OCI-LY1 (cell line): ENCODE measurements at regions not wholly inside any gene's neighbourhood (a gene's known extent, or its start where the extent isn't known, plus 50 kb on each side); places are given as distances from the start of the nearest gene placed in this dataset.
"Not testable (repeated sequence)": the region's sequence is repeated elsewhere in the genome, so short reads cannot be mapped to it uniquely, and the experiment has no call there.

Experiments
- H2AFZ ChIP-seq: fragments of 200-600 bp; sonication (generic), shearing (Covaris generic); 2 replicates; pipeline ENCODE4 v1.6.0; 2014; ENCODE audit warnings: antibody characterized with exemption, mild to moderate bottlenecking, low read length
- H3F3A ChIP-seq: fragments of 200-600 bp; sonication (generic), shearing (Covaris generic); 2 replicates; pipeline ENCODE4 v1.6.0; 2014; ENCODE audit warnings: mild to moderate bottlenecking, antibody characterized with exemption, low read length, moderate library complexity; ENCODE audit not compliant: insufficient read depth
- H3K27ac ChIP-seq: fragments of 200-600 bp; sonication (generic); 2 replicates; pipeline ENCODE4 v1.5.1; 2014; ENCODE audit warnings: low read length, mixed run types, mild to moderate bottlenecking, low read depth; ENCODE audit not compliant: poor library complexity, severe bottlenecking
- H3K27me3 ChIP-seq: fragments of 200-600 bp; sonication (generic); 2 replicates; pipeline ENCODE4 v1.6.0; 2014; ENCODE audit warnings: antibody characterized with exemption, mild to moderate bottlenecking, low read length, moderate library complexity; ENCODE audit not compliant: insufficient read depth
- H3K36me3 ChIP-seq: fragments of 200-600 bp; sonication (generic); 2 replicates; pipeline ENCODE4 v1.6.1; 2014; ENCODE audit warnings: mild to moderate bottlenecking, antibody characterized with exemption, low read length, moderate library complexity, mixed read lengths; ENCODE audit not compliant: insufficient read depth
- H3K4me1 ChIP-seq: fragments of 200-600 bp; sonication (generic); 2 replicates; pipeline ENCODE4 v1.5.1; 2014; ENCODE audit warnings: mild to moderate bottlenecking, low read length, moderate library complexity; ENCODE audit not compliant: insufficient read depth, severe bottlenecking
- H3K4me2 ChIP-seq: fragments of 200-600 bp; sonication (generic), shearing (Covaris generic); 2 replicates; pipeline ENCODE4 v1.6.1; 2014; ENCODE audit warnings: low read length
- H3K4me3 ChIP-seq: fragments of 200-600 bp; sonication (generic); 2 replicates; pipeline ENCODE4 v1.5.1; 2014; ENCODE audit warnings: low read length, low read depth, mild to moderate bottlenecking, mixed read lengths; ENCODE audit not compliant: poor library complexity, severe bottlenecking
- H3K79me2 ChIP-seq: fragments of 200-600 bp; shearing (Covaris generic); 2 replicates; pipeline ENCODE4 v1.6.1; 2016; ENCODE audit warnings: mixed run types, low read length, mixed read lengths; ENCODE audit not compliant: insufficient read depth
- H3K9ac ChIP-seq: fragments of 200-600 bp; sonication (generic), shearing (Covaris generic); 2 replicates; pipeline ENCODE4 v1.6.1; 2014; ENCODE audit warnings: mild to moderate bottlenecking, low read length, mixed read lengths
- H3K9me2 ChIP-seq: fragments of 200-600 bp; sonication (generic), shearing (Covaris generic); 2 replicates; pipeline ENCODE4 v1.6.1; 2014; ENCODE audit warnings: low read depth, mild to moderate bottlenecking, low read length, mixed read lengths
- H3K9me3 ChIP-seq: fragments of 200-600 bp; shearing (Covaris generic); 2 replicates; pipeline ENCODE4 v1.6.1; 2014; ENCODE audit warnings: low read length, mixed read lengths
- H4K20me1 ChIP-seq: fragments of 200-600 bp; sonication (generic), shearing (Covaris generic); 2 replicates; pipeline ENCODE4 v1.6.0; 2016; ENCODE audit warnings: mild to moderate bottlenecking, low read length; ENCODE audit not compliant: insufficient read depth
- CTCF ChIP-seq: fragments of 200-600 bp; sonication (generic), shearing (Covaris generic); IDR thresholded peaks from 2 replicates; pipeline ENCODE4 v1.5.1; 2017; ENCODE audit warnings: mild to moderate bottlenecking, antibody characterized with exemption, low read length, moderate library complexity, mixed read lengths
- EZH2 ChIP-seq: fragments of 200-600 bp; sonication (generic), shearing (Covaris generic); IDR thresholded peaks from 2 replicates; pipeline ENCODE4 v1.8.0; 2017; ENCODE audit warnings: borderline replicate concordance, mixed run types, mild to moderate bottlenecking, antibody characterized with exemption, low read length, moderate library complexity, mixed read lengths

- H3K9me2 ChIP-seq = no peaks in the 10 kb centered on the region
- H3K79me2 ChIP-seq = no peaks in the 10 kb centered on the region
- no peak overlapping the region for H3K9ac ChIP-seq
- no peak overlapping the region for H3K4me3 ChIP-seq
- no peaks in the 10 kb centered on the region for H3K27me3 ChIP-seq
- no peak for TF ChIP-seq EZH2
- TF ChIP-seq CTCF = no peak
- no peaks in the 10 kb centered on the region for H3K9me3 ChIP-seq
- no peaks in the 10 kb centered on the region for H3K36me3 ChIP-seq
- no peaks in the 10 kb centered on the region for H3K4me1 ChIP-seq
- H3K4me2 ChIP-seq = no peak overlapping the region
- no peaks in the 10 kb centered on the region for H4K20me1 ChIP-seq
- H3K27ac ChIP-seq = no peak overlapping the region
- H3F3A ChIP-seq = no peaks in the 10 kb centered on the region
- H2AFZ ChIP-seq = no peak overlapping the region
These were observed 639.9 kb downstream of the TYW1 start for GRCh38 chr7:67636348-67637022.

- H3K9me3 ChIP-seq = no peaks in the 10 kb centered on the region
- H2AFZ ChIP-seq = no peak overlapping the region
- H3K27ac ChIP-seq = no peak overlapping the region
- no peaks in the 10 kb centered on the region for H3K9me2 ChIP-seq
- no peak overlapping the region for H3K4me2 ChIP-seq
- no peak for TF ChIP-seq EZH2
- TF ChIP-seq CTCF = no peak
- no peaks in the 10 kb centered on the region for H3K79me2 ChIP-seq
- H3K27me3 ChIP-seq = no peaks in the 10 kb centered on the region
- H3K36me3 ChIP-seq = no peaks in the 10 kb centered on the region
- no peak overlapping the region for H3K9ac ChIP-seq
- no peak overlapping the region for H3K4me3 ChIP-seq
- no peaks in the 10 kb centered on the region for H3F3A ChIP-seq
- no peaks in the 10 kb centered on the region for H4K20me1 ChIP-seq
- no peaks in the 10 kb centered on the region for H3K4me1 ChIP-seq
These were observed 640.4 kb downstream of the TYW1 start for GRCh38 chr7:67637023-67637358.

GRCh38 chr7:67642542-67642941, 645.9 kb downstream of the TYW1 start:
- H3K4me1 ChIP-seq, H3K36me3 ChIP-seq, H3F3A ChIP-seq, H4K20me1 ChIP-seq, H3K9ac ChIP-seq, H3K4me2 ChIP-seq, H3K79me2 ChIP-seq, H3K9me2 ChIP-seq, H3K27me3 ChIP-seq, H3K27ac ChIP-seq, H2AFZ ChIP-seq, H3K4me3 ChIP-seq, H3K9me3 ChIP-seq: not testable (repeated sequence)

GRCh38 chr7:67644151-67644550, 647.5 kb downstream of the TYW1 start:
- Histone ChIP-seq H3K4me1 (no peaks in the 10 kb centered on the region), H4K20me1 (no peaks in the 10 kb centered on the region), H3K4me3 (no peak overlapping the region), H3K4me2 (no peak overlapping the region), H3F3A (no peaks in the 10 kb centered on the region), H3K9ac (no peak overlapping the region), H3K36me3 (no peaks in the 10 kb centered on the region), H3K79me2 (no peaks in the 10 kb centered on the region), H3K27ac (no peak overlapping the region), H3K9me2 (no peaks in the 10 kb centered on the region), H3K27me3 (no peaks in the 10 kb centered on the region), H2AFZ (no peak overlapping the region), H3K9me3 (no peaks in the 10 kb centered on the region)
- TF ChIP-seq CTCF (no peak), EZH2 (no peak)
